Endothelial cell of umbilical vein (primary cell): ENCODE measurements at regions not wholly inside any gene's neighbourhood (a gene's known extent, or its start where the extent isn't known, plus 50 kb on each side); places are given as distances from the start of the nearest gene placed in this dataset.

Source experiments
- CTCF ChIP-seq, 2 donors: IDR thresholded peaks; 1 replicate in 1 of 2; 2 replicates in 1 of 2; pipeline ENCODE4 v1.5.1; 2011; ENCODE audit warnings: low read length in 2 of 2, mild to moderate bottlenecking in 2 of 2, moderate library complexity in 2 of 2, control low read depth in 1 of 2, inconsistent platforms in 1 of 2, low read depth in 1 of 2; ENCODE audit not compliant: insufficient read depth in 1 of 2; ENCODE audit errors: extremely low read depth in 1 of 2
- EZH2 ChIP-seq: IDR thresholded peaks from 2 replicates; pipeline ENCODE4 v1.6.1; 2012; ENCODE audit warnings: borderline replicate concordance, low read depth, mild to moderate bottlenecking, moderate library complexity, low read length, inconsistent platforms; ENCODE audit not compliant: severe bottlenecking
- FOS ChIP-seq: IDR thresholded peaks from 2 replicates; pipeline ENCODE4 v1.6.1; 2011; ENCODE audit warnings: mild to moderate bottlenecking, low read length, moderate library complexity, borderline replicate concordance; ENCODE audit not compliant: insufficient read depth
- GATA2 ChIP-seq: IDR thresholded peaks from 2 replicates; pipeline ENCODE4 v1.7.0; 2011; ENCODE audit warnings: low read depth, mild to moderate bottlenecking, moderate library complexity, mixed read lengths, low read length; ENCODE audit not compliant: insufficient read length, insufficient read depth
- JUN ChIP-seq: IDR thresholded peaks from 2 replicates; pipeline ENCODE4 v1.6.1; 2011; ENCODE audit warnings: borderline replicate concordance, low read depth; ENCODE audit not compliant: insufficient read length, insufficient read depth
- MAX ChIP-seq: IDR thresholded peaks from 2 replicates; pipeline ENCODE4 v1.6.1; 2011; ENCODE audit not compliant: insufficient read depth, insufficient read length
- MYC ChIP-seq: IDR thresholded peaks from one replicate; pipeline ENCODE4 v1.6.1; 2011; ENCODE audit warnings: mild to moderate bottlenecking, low read depth, low read length
- POLR2A ChIP-seq: IDR thresholded peaks from 2 replicates; pipeline ENCODE4 v1.6.1; 2012; ENCODE audit warnings: low read depth, mild to moderate bottlenecking, control low read depth, low read length
- POLR2AphosphoS5 ChIP-seq: IDR thresholded peaks from 2 replicates; pipeline ENCODE4 v1.6.1; 2012; ENCODE audit warnings: low read depth, mild to moderate bottlenecking, control low read depth, low read length, moderate library complexity; ENCODE audit not compliant: insufficient read depth

GRCh38 chr12:84247931-84248330, 664.7 kb downstream of the SLC6A15 start:
- TF ChIP-seq POLR2A: no peak
- TF ChIP-seq CTCF (IDR thresholded peaks at IDR 0.05; ENCODE audit: extremely low read depth in 1 of 2, insufficient read depth in 1 of 2, low read depth in 1 of 2, low read length in 2 of 2): no peak
- no peak for TF ChIP-seq GATA2
- no peak for TF ChIP-seq FOS
- TF ChIP-seq MAX: no peak
- no peak for TF ChIP-seq POLR2AphosphoS5
- TF ChIP-seq JUN: no peak
- TF ChIP-seq EZH2: no peak
- TF ChIP-seq MYC: no peak
